Gastrocnemius medialis (tissue), 4 donors: ENCODE measurements at regions not wholly inside any gene's neighbourhood (a gene's known extent, or its start where the extent isn't known, plus 50 kb on each side); places are given as distances from the start of the nearest gene placed in this dataset.

Experiments used
- POLR2A ChIP-seq, 2 donors: fragments of 450-650 bp; IDR thresholded peaks; one replicate each; pipeline ENCODE4 v1.6.1; 2017; ENCODE audit warnings: antibody characterized with exemption in 2 of 2, mild to moderate bottlenecking in 2 of 2, moderate library complexity in 2 of 2
- TF ChIP-seq, protein P1 (sequence below), 5 experiments: fragments of 450-650 bp in 3 of 5; fragments of 200-600 bp in 2 of 5; sonication (generic) in 2 of 5; IDR thresholded peaks in 4 of 5; conservative IDR thresholded peaks in 1 of 5; 1 replicate in 4 of 5; 2 replicates in 1 of 5; pipeline ENCODE4 v1.5.1; 2016 to 2019; ENCODE audit warnings: antibody characterized with exemption in 5 of 5, mild to moderate bottlenecking in 3 of 5, moderate library complexity in 3 of 5

DNA sequence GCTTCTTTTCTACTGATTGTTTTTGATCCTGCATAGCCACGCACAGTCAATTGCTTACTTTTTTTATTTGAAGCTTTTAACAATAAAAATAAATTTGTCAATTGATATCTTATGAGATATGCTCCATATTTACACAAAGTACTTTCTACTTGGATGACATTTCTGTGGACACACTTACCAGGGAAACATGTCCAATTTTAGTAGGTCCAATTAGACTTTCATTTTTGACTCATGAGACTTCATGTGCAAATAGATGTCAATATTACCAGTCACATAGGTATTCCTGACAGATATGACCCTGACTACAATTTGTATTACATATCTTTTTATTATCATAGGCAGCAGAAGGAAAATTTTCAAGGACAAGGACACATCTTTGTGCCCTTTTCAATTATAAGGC, 219.9 kb upstream of the ANKRD50 start:
- TF ChIP-seq, protein P1, sequence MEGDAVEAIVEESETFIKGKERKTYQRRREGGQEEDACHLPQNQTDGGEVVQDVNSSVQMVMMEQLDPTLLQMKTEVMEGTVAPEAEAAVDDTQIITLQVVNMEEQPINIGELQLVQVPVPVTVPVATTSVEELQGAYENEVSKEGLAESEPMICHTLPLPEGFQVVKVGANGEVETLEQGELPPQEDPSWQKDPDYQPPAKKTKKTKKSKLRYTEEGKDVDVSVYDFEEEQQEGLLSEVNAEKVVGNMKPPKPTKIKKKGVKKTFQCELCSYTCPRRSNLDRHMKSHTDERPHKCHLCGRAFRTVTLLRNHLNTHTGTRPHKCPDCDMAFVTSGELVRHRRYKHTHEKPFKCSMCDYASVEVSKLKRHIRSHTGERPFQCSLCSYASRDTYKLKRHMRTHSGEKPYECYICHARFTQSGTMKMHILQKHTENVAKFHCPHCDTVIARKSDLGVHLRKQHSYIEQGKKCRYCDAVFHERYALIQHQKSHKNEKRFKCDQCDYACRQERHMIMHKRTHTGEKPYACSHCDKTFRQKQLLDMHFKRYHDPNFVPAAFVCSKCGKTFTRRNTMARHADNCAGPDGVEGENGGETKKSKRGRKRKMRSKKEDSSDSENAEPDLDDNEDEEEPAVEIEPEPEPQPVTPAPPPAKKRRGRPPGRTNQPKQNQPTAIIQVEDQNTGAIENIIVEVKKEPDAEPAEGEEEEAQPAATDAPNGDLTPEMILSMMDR (IDR thresholded peaks at IDR 0.05 in 4 of 5, conservative IDR thresholded peaks at IDR 0.05 in 1 of 5): no peak
- TF ChIP-seq POLR2A (IDR thresholded peaks at IDR 0.05): no peak
